DMS114 treated with DMSO at 0.1 percent for 48 hours (cell line): ENCODE measurements at regions not wholly inside any gene's neighbourhood (a gene's known extent, or its start where the extent isn't known, plus 50 kb on each side); places are given as distances from the start of the nearest gene placed in this dataset.
"Not testable (repeated sequence)": the region's sequence is repeated elsewhere in the genome, so short reads cannot be mapped to it uniquely, and the experiment has no call there.

Experiments used
- DNase-seq: peaks from one replicate; lab custom pipeline; 2025; ENCODE audit not compliant: unreplicated experiment; lab: John Stamatoyannopoulos, UW

DNA sequence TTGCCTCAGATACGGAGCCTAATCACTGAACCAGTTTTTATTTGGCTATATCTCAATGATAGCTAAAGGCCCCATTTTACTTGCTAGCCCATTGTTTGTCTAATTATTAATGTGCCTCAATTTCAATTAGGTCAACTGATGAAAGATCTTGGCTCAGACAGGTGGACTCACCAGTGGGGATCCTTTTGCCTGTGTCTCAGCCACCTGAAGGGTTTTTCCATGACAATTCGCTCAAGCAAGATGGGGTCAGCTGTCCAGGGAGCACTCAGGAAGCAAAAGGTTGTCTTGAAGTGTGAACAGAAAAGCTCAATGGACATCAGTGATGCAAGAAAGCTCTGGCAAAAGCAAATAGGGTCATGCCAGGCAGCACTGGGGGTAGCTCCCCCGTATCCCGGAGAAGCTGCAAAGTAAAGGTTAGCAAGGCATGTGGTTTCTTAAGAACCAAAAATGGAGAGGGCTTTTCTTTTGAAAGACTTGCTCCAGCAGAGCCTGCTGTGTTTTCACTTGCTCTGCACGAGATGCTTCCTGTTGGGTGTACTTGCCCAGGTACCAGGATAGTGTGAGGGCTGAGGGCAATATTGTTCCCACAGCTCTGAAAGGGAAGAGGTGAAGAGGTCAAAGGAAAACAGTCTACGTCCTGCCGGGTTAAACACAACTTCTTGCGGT is 541.2 kb upstream of the CDH5 start:
- DNase-seq: no peak

DNA sequence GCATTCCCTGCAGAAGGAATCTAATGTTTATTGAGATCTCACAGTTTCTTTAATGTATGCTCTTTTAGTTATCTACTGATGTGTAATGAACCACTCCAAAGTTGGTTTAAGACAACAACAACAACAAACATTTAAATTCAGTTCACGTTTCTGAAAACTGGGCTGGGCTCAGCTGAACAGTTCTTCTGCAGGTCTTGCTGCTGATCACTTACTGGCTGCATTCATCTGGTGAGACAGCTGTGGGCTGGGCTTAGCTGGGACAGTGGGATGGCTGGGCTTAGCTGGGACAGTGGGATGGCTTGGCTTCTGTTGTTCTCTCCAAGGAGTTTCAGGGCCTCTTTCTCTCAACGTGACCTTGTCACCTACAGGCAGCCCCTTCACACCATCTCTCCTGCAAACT is 544.3 kb upstream of the CDH5 start:
- DNase-seq: no peak

DNA sequence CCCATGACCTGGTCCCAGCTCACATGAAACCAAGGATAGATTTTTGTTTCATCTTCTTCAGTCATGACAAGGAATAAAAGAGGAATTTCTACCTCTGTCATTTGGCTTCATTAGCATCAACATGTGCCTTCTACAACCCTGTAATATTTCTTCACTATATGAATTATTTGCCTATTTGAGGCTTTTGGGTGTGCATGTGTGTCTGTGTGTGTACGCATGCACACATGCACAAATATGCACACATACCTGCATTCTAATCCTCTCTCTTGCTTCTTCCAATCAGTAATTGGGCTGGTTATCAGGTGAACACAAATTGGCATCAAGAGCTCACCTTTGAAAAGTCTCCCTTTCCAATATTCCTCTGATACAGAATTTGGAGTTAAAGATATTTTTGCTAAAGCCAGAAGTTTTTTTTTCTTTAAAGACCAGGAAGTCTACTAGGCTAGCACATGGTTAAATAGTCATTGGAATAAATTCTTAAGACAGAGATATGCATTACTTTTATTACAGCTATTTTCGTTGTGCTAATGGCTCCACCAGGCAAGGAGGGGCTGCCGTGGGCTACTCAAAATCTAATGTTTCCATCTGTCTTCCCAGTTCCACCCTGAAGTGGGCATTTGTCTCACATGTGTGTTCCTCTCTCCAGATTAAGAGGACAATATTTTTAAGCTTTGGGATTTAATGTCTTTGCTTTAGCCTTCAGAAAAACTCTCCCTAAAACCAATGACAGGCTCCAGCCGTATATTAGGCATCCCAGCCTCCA is 547.2 kb upstream of the CDH5 start:
- DNase-seq: no peak

DNA sequence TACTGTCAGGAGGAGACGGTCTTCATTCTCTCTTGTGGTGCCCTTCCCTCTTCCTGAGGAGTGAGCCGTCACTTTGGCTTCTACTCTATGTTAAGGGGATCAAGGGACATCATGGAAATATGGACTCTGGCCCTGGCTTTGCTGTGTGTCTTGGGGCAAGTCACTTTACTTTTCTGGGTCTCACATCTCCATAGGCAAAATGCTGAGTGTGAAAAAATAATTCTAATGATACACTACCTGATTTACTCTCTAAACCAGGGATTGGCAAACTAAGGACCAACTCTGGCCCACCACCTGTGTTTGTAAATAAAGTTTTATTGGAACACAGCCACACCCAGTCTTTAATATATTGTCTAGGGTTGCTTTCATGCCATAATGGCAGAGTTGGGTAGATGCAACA is 548.7 kb upstream of the CDH5 start:
- no peak for DNase-seq

DNA sequence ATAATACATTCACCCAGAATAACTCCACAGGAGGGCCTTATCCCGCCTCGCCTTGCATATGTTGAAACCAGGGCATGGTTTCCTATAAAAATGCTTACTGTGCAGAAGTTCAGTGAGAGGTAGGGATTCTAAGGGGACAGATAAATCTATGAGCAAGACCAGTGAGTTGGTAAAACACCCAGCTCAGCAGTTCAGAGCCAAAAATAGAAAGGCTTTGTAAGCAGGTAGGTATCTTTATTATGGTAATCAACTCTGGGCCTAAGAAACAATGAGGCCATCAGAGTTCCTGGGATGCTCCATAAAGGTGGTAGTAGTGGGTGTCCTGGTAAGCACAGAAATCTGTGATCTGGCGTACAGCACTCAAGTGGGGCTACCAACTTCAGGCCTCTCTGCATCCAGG is 549.4 kb upstream of the CDH5 start:
- DNase-seq: no peak

DNA sequence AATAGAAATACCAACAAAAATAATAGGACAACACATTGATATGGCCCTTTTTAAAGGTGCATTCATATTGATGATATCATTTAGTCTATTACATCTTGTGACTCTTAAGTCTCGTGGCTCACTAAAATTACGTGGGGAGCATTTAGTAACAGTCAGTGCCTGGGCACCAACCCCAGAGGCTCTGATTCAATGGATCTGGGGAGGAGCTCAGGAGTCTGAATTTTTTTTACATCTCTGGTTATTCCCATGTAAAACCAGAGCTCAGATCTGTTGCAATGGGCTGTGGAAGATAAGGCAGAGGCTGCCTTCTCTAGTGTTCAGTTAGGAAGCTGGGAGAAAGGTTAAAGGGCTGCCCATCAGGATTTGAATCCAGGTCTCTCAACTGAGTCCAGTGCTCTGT is 549.9 kb upstream of the CDH5 start:
- no peak for DNase-seq

DNA sequence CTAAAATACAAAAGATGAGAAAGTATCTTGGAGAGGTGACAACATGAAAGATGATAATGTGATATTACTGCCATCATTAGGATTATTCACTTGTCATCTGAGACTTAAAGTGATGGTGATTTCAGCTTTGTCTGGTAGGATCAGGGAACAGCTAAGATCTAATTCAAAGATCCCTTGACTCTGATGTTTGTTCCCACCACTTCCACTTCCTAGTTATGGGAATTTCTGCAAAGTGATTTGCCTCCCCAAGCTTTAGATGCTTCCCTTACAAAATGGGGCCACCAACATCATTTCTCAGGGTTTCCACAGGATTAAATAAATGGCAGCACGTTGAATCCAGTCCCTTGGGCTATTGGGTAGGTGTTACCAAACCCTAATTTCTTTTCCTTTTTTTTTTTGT is 550.8 kb upstream of the CDH5 start:
- DNase-seq: no peak

DNA sequence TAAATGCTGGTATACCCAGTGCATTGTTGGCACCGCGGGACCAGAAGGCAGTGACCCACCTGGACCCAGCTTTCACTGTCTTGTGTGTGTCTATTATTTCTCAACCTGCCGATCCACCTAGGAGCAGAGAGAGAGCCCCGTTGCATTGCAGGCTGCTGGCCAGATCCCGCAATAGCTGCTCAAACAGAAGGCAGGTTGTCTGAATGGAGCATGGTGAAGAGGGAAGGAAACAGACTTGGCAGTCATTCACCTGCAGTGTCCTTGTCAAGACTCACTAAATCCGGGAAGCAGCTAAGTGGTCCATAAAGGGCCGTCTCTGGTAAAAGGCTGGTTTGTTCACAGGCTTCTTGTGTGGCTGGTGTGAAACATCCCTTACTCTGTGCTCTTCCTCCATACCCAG is 552.6 kb upstream of the CDH5 start:
- DNase-seq: not testable (repeated sequence)

DNA sequence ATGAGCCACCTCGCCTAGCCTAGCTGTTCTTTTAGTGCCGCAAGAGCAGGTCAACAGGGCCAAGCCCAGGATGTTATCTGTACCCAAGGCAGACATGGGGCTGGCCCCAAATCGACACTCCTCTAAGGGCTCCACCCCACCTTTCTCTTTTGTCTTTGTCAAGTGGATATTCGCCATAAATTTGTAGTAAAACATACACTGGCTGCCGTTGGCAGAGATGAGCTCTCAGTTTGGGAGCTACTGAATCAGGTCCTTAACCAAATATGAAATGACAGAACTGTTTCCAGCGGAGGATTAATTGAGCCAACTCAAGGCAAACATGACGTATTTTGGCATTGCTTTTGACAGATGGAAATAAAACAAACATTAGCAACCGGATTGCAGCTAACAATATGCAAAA is 556.9 kb upstream of the CDH5 start:
- no peak for DNase-seq

DNA sequence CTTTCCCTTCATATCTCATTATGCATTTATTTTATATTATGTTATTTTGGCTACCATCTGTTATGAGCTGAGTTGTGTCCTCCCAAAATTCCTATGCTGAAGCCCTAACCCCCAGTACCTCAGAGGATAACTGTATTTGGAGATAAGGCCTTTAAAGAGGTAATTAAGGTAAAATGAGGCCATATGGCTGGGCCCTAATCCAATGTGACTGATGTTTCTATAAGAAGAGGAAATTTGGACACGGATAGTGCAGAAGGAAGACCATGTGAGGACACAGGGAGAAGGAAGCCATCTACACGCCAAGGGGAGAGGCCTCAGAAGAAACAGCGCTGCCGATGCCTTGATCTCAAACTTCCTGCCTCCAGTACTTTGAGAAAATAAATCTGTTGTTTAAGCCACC is 557.7 kb upstream of the CDH5 start:
- DNase-seq: no peak

DNA sequence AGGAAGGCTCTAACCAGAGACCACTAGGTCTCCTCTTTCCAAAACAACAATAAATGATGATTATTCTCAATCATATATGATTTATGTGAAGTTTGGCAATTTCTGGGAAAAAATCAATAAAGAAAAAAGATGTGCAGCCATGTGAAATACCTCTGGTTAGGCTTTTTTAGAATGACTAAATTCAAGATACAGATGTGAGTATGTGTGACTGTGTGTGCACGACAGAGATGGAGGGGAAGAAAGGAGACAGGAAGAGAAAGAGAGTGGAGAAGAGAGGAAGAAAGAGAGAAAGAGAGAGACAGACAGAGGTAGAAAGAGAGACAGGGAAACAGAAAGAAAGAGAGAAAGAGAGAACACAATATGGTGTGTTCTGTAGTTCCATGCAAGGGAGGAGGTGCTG is 558.6 kb upstream of the CDH5 start:
- DNase-seq: no peak

DNA sequence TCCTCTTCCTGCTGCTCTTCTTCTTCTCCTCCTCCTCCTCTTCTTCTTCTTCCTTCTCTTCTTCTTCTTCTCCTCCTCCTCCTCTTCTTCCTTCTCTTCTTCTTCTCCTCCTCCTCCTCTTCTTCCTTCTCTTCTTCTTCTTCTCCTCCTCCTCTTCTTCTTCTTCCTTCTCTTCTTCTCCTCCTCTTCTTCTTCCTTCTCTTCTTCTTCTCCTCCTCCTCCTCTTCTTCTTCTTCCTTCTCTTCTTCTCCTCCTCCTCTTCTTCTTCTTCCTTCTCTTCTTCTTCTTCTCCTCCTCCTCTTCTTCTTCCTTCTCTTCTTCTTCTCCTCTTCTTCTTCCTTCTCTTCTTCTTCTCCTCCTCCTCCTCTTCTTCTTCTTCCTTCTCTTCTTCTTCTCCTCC is 560.8 kb upstream of the CDH5 start:
- not testable (repeated sequence) for DNase-seq

DNA sequence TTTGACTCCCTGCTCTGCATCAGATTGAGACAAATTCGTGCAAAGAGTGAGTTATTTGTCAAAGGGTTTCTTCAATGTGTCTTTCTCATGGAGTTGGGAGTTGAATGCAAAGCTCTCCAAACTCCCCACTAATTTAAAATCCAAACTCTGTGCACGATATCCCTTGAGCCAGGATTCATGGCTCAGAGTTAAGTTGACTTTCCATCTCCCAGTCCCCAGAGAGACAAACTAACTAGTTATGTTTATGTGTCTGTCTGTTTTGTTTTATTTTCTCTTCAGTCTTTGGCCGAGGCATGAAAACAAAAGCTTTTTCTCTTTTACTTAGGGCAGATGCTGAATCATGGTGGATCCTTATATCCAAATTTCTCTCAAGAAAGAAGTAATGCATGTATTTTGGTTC is 570.0 kb upstream of the CDH5 start:
- DNase-seq: no peak

DNA sequence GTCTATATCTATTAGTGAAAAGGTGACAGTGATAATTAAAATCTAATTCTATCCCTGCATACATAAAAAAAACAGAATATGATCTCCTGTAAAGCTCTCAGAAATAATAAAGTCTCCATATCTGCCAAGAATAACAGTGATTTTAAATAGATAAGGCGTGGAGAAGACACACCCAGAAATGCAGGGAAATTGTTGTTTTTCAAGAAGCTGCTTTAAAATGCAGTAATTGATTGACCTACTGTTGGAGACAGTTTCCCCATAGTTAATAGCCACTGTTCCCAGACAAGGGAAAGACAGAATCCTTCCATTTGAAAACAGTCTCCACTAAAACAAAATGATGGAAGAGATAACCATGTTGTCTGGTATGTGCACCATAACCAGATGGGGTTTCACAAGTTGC is 571.5 kb upstream of the CDH5 start:
- no peak for DNase-seq

DNA sequence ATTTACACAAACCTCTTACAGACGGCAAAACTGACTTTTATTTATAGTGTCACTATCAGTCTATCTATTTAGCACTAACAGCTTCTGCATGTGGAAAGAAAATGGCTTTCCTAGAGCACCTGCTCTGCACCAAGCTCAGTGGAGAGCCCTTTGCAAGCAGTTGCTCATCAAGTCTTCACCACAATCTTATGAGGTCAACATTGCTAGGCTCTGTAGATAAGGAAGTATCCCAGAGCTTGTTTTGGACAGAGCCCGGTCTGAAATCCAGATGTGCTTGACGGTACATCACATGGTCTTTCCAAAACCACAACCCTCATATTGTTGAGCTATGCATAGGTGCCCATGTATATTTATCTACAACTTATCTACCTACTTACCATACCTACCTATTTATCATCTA is 572.7 kb upstream of the CDH5 start:
- DNase-seq: no peak

DNA sequence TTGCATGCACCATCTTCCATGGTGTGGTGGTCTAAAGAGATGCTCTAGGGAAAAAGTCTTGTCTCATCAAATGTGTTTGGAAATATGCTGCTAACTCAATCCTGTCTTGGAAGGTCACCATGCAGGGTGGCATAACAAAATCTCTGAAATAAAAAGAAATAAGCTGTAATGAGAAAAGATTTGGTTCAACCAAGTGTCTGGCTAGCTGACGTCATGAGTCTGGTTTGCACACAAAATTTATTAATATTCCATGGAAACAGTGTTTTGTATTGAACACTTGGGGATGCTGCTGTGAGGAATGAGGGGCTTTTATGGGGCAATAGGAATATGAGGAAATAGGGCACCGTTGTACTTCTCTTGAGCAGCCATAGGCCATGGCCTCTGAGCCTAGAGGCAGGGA is 575.7 kb upstream of the CDH5 start:
- DNase-seq: no peak

DNA sequence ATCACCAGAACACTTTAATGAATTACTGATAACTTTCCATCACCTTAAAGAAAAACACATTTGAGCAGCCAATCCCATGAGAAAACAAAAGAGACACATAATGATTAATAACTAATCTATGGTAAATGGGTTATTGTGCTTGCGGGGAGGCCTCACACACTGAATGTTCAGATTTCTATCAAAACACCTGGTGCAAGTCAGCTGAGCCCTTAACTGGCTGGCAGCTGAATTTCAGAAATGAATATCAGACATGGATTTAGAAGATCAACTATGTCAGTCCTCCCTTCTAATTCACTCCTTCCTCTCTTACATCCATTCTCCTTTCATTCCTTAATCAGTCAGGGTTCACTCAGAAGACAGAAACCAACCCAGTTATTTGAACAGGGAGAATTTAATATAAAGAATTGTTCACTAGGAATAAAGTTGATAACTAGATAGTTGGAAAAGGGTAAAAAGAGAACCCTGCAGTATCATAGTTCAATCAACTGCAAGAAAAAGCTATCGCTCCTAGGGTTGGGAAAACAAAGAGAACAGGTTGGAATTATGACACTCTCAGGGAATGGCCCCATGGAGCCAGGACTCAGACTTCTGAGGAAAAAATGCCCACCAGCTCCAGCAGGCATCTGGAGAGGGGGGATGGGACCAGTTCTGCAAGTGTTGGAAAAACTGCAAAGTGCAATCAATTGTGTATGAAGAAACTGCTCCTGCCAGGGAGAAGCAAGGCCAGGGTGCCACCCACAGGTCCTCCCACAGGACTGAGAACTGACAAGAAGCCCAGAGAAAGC is 577.1 kb upstream of the CDH5 start:
- DNase-seq: no peak

DNA sequence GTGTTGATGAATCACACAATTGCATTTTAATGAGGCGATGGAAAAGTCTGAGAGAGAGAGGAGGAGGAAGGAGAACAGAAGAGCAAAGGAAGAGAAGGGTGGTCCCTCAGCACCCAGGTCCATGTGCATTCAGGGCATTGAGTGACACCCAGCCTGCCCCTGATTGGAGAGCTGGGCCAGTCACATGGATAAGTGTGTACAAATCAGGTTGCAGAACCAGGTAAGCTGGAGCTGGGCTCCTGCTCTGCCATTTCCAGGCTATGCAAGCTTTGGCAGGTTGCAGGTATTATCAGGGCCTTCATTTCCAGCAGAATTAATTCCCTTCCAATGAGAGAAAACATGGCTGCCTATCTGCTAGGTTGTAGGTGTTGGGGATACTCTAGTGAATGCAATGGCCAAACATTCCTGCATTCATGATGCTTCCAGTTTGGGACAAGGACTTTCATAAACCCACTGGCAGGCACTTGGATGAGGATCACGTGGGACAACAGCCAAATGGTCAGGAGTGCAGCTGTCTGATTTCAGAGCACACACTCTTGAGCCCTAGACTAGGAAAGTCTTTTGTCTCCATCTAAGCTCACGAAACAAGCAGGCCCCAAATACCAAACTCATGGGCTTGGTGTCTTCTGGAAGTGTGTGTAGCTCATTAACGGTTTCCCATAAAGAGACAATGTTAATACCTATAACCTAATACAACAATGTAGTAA is 577.9 kb upstream of the CDH5 start:
- no peak for DNase-seq

DNA sequence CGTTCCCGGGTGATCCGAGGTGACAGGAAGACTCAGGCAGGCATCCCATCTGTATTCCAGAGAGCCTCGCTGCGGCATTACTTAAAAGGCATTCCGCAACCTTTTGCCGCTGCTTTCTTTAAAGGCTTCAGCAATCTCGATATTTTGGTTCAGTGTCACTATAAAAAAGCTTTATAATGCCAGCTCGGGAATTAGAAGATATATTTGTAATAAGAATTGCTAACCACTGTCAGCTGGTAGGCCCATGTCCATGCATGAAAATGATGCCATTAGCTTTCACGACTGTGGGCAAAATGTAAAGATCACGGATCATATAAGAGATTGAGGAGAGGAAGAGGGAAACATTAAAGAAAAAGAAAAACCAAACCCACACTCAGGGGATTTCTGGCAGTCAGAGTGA is 578.6 kb upstream of the CDH5 start:
- no peak for DNase-seq

DNA sequence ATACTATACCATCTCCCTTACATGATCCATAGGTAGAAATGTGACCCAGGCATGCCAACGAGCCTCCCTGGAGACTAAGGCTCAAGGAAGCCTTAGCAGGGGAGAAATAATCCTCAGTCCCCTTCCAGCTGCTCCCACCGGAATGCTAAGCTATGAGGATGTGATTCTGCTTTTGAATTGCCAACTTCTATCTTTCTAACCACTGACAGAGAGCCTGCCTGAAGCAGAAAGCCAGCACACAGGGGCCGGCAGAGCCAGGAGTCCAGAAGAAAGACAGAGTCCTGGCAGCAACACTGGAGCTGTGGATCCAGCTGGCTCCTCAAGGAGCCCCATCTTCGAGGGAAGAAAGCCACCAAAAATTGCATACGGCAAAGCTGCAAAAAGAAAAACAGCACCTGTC is 579.6 kb upstream of the CDH5 start:
- DNase-seq: no peak

DNA sequence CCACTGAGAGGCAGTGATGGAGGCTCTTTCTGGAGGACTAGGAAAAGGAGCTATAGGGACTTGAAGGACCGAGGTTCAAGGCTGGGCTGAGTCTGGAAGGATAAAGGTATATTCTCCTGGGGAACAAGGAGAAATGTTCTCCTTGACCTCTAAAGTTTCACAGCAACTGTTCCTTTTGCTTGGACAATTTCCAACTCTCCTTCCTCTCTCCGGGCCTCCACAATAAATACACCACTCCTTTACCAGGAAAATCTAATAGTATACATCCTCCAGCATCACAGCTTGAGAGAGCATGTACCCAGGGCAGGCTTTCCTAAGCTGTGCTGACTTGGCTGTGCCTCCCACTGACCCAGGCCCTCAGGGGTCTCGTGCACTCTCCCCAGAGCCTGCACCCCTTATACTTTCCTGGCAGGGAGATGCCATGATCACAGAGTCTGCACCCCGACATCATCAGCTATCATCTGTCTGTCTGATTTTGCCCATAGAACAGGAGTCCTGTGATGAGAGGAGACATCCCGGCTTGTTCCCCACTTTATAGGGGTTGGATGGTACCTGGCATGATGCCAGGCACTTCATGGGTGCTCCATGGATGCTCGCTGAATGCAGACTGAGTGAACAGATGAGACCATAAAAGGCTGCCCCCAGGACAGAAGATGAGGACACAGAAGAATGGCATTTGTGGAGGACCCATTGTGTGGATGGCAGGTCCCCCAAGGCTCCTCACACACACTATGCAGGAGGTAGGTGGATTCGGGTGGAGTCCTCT is 582.6 kb upstream of the CDH5 start:
- DNase-seq: no peak
